GM12873 (cell line): ENCODE measurements at regions not wholly inside any gene's neighbourhood (a gene's known extent, or its start where the extent isn't known, plus 50 kb on each side); places are given as distances from the start of the nearest gene placed in this dataset.

ENCODE experiments used
- CTCF ChIP-seq: IDR thresholded peaks from 2 replicates; pipeline ENCODE4 v1.5.1; 2012; ENCODE audit warnings: low read depth, mild to moderate bottlenecking, moderate library complexity, low read length, control low read depth; ENCODE audit not compliant: insufficient read depth; ENCODE audit errors: missing control alignments

GRCh38 chr15:86009727-86010126 lies 69.9 kb upstream of the AGBL1 start:
- no peak for TF ChIP-seq CTCF

GRCh38 chr15:86010398-86010797 lies 69.3 kb upstream of the AGBL1 start:
- TF ChIP-seq CTCF, result no peak

- TF ChIP-seq CTCF, result no peak
Measured at GRCh38 chr15:86010891-86011290, 68.8 kb upstream of the AGBL1 start.

- no peak for TF ChIP-seq CTCF
Measured at GRCh38 chr15:86014016-86014415, 65.7 kb upstream of the AGBL1 start.

GRCh38 chr15:86016750-86017149 lies 62.9 kb upstream of the AGBL1 start:
- no peak for TF ChIP-seq CTCF

GRCh38 chr15:86018679-86019078 lies 61.0 kb upstream of the AGBL1 start:
- no peak for TF ChIP-seq CTCF

GRCh38 chr15:86021281-86022264 lies 58.1 kb upstream of the AGBL1 start:
- TF ChIP-seq CTCF, result no peak
